ENCODE measurements at regions not wholly inside any gene's neighbourhood (a gene's known extent, or its start where the extent isn't known, plus 50 kb on each side); places are given as distances from the start of the nearest gene placed in this dataset.
A peak's percentile ranks its signal among the peaks of the same experiment; 100 is the strongest.
"Not testable (repeated sequence)": the region's sequence is repeated elsewhere in the genome, so short reads cannot be mapped to it uniquely, and the experiment has no call there.

GRCh38 chr2:85969367-85969766 is 80.6 kb upstream of the ST3GAL5 start:
- H3K4me3 ChIP-seq (ENCODE audit: low read length in 2 of 2): not testable (repeated sequence)

GRCh38 chr2:85965770-85966169 is 77.0 kb upstream of the ST3GAL5 start:
- not testable (repeated sequence) for H3K4me2 ChIP-seq (ENCODE audit: insufficient read depth, low read length, poor library complexity, severe bottlenecking); H2BK15ac ChIP-seq (ENCODE audit: low read length); H3K9ac ChIP-seq (ENCODE audit: low read depth, low read length, poor library complexity); DNase-seq (ENCODE audit: low spot score); H3K4ac ChIP-seq (ENCODE audit: low read length); H4K91ac ChIP-seq (ENCODE audit: low read depth, low read length, poor library complexity); H3K18ac ChIP-seq (ENCODE audit: low read length); H3K4me3 ChIP-seq (ENCODE audit: low read length in 2 of 2); H2AFZ ChIP-seq (ENCODE audit: low read length); H2AK5ac ChIP-seq (ENCODE audit: low read depth, low read length); H3K79me1 ChIP-seq (ENCODE audit: low read depth, low read length); H3K4me1 ChIP-seq (ENCODE audit: control insufficient read depth in 2 of 2, insufficient read depth in 1 of 2, low read depth in 1 of 2, low read length in 2 of 2); H2BK120ac ChIP-seq (ENCODE audit: low read depth, low read length); H3K14ac ChIP-seq (ENCODE audit: low read length); H4K8ac ChIP-seq (ENCODE audit: low read depth, low read length); H3K23ac ChIP-seq (ENCODE audit: low read depth, low read length, poor library complexity); H2BK5ac ChIP-seq (ENCODE audit: low read length); H3K27ac ChIP-seq (replicated peaks; ENCODE audit: low read length); H3K9me3 ChIP-seq (replicated peaks in 1 of 2; ENCODE audit: control insufficient read depth in 2 of 2, insufficient read depth in 1 of 2, low read depth in 1 of 2, low read length in 2 of 2); H3K27me3 ChIP-seq (ENCODE audit: control insufficient read depth in 3 of 3, insufficient read depth in 3 of 3, low read depth in 1 of 3, low read length in 3 of 3); H2BK12ac ChIP-seq (ENCODE audit: low read length); H3K36me3 ChIP-seq (replicated peaks in 1 of 2; ENCODE audit: control insufficient read depth in 2 of 2, insufficient read depth in 2 of 2, low read length in 2 of 2)
- WGBS, 2 donors (ENCODE audit: extremely low coverage in 2 of 2, insufficient read length in 2 of 2, insufficient replicate concordance in 1 of 2): no CpG with 5 or more reads among the region's 2 CpGs

More at GRCh38 chr2:85969367-85969766, 80.6 kb upstream of the ST3GAL5 start:
- not testable (repeated sequence) for H4K8ac ChIP-seq (ENCODE audit: low read depth, low read length); H3K27me3 ChIP-seq (ENCODE audit: control insufficient read depth in 3 of 3, insufficient read depth in 3 of 3, low read depth in 1 of 3, low read length in 3 of 3); H2BK12ac ChIP-seq (ENCODE audit: low read length); H4K91ac ChIP-seq (ENCODE audit: low read depth, low read length, poor library complexity); H2AFZ ChIP-seq (ENCODE audit: low read length); H3K9me3 ChIP-seq (replicated peaks in 1 of 2; ENCODE audit: control insufficient read depth in 2 of 2, insufficient read depth in 1 of 2, low read depth in 1 of 2, low read length in 2 of 2); H2BK5ac ChIP-seq (ENCODE audit: low read length); H3K14ac ChIP-seq (ENCODE audit: low read length); H3K9ac ChIP-seq (ENCODE audit: low read depth, low read length, poor library complexity); H3K18ac ChIP-seq (ENCODE audit: low read length); H3K36me3 ChIP-seq (replicated peaks in 1 of 2; ENCODE audit: control insufficient read depth in 2 of 2, insufficient read depth in 2 of 2, low read length in 2 of 2); H2BK15ac ChIP-seq (ENCODE audit: low read length); H3K23ac ChIP-seq (ENCODE audit: low read depth, low read length, poor library complexity); H3K4me2 ChIP-seq (ENCODE audit: insufficient read depth, low read length, poor library complexity, severe bottlenecking); H3K4ac ChIP-seq (ENCODE audit: low read length); H3K4me1 ChIP-seq (ENCODE audit: control insufficient read depth in 2 of 2, insufficient read depth in 1 of 2, low read depth in 1 of 2, low read length in 2 of 2); H2BK120ac ChIP-seq (ENCODE audit: low read depth, low read length); H3K79me1 ChIP-seq (ENCODE audit: low read depth, low read length); DNase-seq (ENCODE audit: low spot score); H3K27ac ChIP-seq (replicated peaks; ENCODE audit: low read length); H2AK5ac ChIP-seq (ENCODE audit: low read depth, low read length)
- WGBS, 2 donors (ENCODE audit: extremely low coverage in 2 of 2, insufficient read length in 2 of 2, insufficient replicate concordance in 1 of 2): no CpG with 5 or more reads among the region's 6 CpGs

DNA sequence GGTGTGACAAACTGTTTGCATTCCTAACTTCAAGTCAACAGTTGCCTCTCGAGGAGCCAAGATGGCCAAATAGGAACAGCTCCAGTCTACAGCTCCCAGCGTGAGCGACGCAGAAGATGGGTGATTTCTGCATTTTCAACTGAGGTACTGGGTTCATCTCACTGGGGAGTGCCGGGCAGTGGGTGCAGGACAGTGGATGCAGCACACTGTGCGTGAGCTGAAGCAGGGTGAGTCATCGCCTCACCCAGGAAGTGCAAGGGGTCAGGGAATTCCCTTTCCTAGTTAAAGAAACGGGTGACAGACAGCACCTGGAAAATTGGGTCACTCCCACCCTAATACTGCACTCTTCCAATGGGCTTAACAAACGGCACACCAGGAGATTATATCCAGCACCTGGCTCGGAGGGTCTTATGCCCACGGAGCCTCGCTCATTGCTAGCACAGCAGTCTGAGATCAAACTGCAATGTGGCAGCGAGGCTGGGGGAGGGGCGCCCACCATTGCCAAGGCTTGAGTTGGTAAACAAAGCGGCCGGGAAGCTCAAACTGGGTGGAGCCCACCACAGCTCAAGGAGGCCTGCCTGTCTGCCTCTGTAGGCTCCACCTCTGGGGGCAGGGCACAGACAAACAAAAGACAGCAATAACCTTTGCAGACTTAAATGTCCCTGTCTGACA is 75.1 kb upstream of the ST3GAL5 start:
- not testable (repeated sequence) for H3K4me3 ChIP-seq (ENCODE audit: low read length in 2 of 2); H3K9me3 ChIP-seq (replicated peaks in 1 of 2; ENCODE audit: control insufficient read depth in 2 of 2, insufficient read depth in 1 of 2, low read depth in 1 of 2, low read length in 2 of 2); H4K8ac ChIP-seq (ENCODE audit: low read depth, low read length); H3K4ac ChIP-seq (ENCODE audit: low read length); H3K14ac ChIP-seq (ENCODE audit: low read length); H4K91ac ChIP-seq (ENCODE audit: low read depth, low read length, poor library complexity); H3K4me1 ChIP-seq (ENCODE audit: control insufficient read depth in 2 of 2, insufficient read depth in 1 of 2, low read depth in 1 of 2, low read length in 2 of 2); H3K79me1 ChIP-seq (ENCODE audit: low read depth, low read length); H3K9ac ChIP-seq (ENCODE audit: low read depth, low read length, poor library complexity); H3K18ac ChIP-seq (ENCODE audit: low read length); H3K23ac ChIP-seq (ENCODE audit: low read depth, low read length, poor library complexity); H3K36me3 ChIP-seq (replicated peaks in 1 of 2; ENCODE audit: control insufficient read depth in 2 of 2, insufficient read depth in 2 of 2, low read length in 2 of 2); H2BK15ac ChIP-seq (ENCODE audit: low read length); H2AK5ac ChIP-seq (ENCODE audit: low read depth, low read length); H3K27me3 ChIP-seq (ENCODE audit: control insufficient read depth in 3 of 3, insufficient read depth in 3 of 3, low read depth in 1 of 3, low read length in 3 of 3); H3K27ac ChIP-seq (replicated peaks; ENCODE audit: low read length); H2AFZ ChIP-seq (ENCODE audit: low read length); H2BK5ac ChIP-seq (ENCODE audit: low read length); H2BK12ac ChIP-seq (ENCODE audit: low read length); DNase-seq (ENCODE audit: low spot score); H2BK120ac ChIP-seq (ENCODE audit: low read depth, low read length); H3K4me2 ChIP-seq (ENCODE audit: insufficient read depth, low read length, poor library complexity, severe bottlenecking)
- no CpG with 5 or more reads among the region's 16 CpGs for WGBS, 2 donors (ENCODE audit: extremely low coverage in 2 of 2, insufficient read length in 2 of 2, insufficient replicate concordance in 1 of 2)

- Histone ChIP-seq H3K14ac (ENCODE audit: low read length) (no peak overlapping the region), H3K4me1 (ENCODE audit: control insufficient read depth in 2 of 2, insufficient read depth in 1 of 2, low read depth in 1 of 2, low read length in 2 of 2) (no peaks in the 10 kb centered on the region), H4K91ac (ENCODE audit: low read depth, low read length, poor library complexity) (no peak overlapping the region), H3K27ac (replicated peaks; ENCODE audit: low read length) (no peak overlapping the region), H3K9me3 (replicated peaks in 1 of 2; ENCODE audit: control insufficient read depth in 2 of 2, insufficient read depth in 1 of 2, low read depth in 1 of 2, low read length in 2 of 2) (peaks cover 5 to 6% of the 10 kb centered on the region in 2 donors), H3K18ac (ENCODE audit: low read length) (no peak overlapping the region), H3K27me3 (ENCODE audit: control insufficient read depth in 3 of 3, insufficient read depth in 3 of 3, low read depth in 1 of 3, low read length in 3 of 3) (no peaks in the 10 kb centered on the region), H2BK12ac (ENCODE audit: low read length) (no peak overlapping the region), H2AFZ (ENCODE audit: low read length) (no peak overlapping the region), H2AK5ac (ENCODE audit: low read depth, low read length) (no peak overlapping the region), H3K23ac (ENCODE audit: low read depth, low read length, poor library complexity) (no peak overlapping the region), H3K4me3 (ENCODE audit: low read length in 2 of 2) (no peak overlapping the region), H2BK120ac (ENCODE audit: low read depth, low read length) (no peak overlapping the region), H2BK5ac (ENCODE audit: low read length) (no peak overlapping the region), H4K8ac (ENCODE audit: low read depth, low read length) (peak overlapping the region; percentile 43), H3K4me2 (ENCODE audit: insufficient read depth, low read length, poor library complexity, severe bottlenecking) (no peak overlapping the region), H3K9ac (ENCODE audit: low read depth, low read length, poor library complexity) (no peak overlapping the region), H3K36me3 (replicated peaks in 1 of 2; ENCODE audit: control insufficient read depth in 2 of 2, insufficient read depth in 2 of 2, low read length in 2 of 2) (no peaks in the 10 kb centered on the region), H3K79me1 (ENCODE audit: low read depth, low read length) (no peaks in the 10 kb centered on the region), H2BK15ac (ENCODE audit: low read length) (no peak overlapping the region), H3K4ac (ENCODE audit: low read length) (no peak overlapping the region)
- no CpG with 5 or more reads among the region's 4 CpGs for WGBS, 2 donors (ENCODE audit: extremely low coverage in 2 of 2, insufficient read length in 2 of 2, insufficient replicate concordance in 1 of 2)
- DNase-seq (ENCODE audit: low spot score): no peak
Observed at GRCh38 chr2:85963068-85963467, 74.3 kb upstream of the ST3GAL5 start.
